H1 (cell line): ENCODE measurements at regions not wholly inside any gene's neighbourhood (a gene's known extent, or its start where the extent isn't known, plus 50 kb on each side); places are given as distances from the start of the nearest gene placed in this dataset.

ENCODE experiments used
- CTCF ChIA-PET: fragments of 300-600 bp; sonication (Branson Sonifier 250); formaldehyde crosslinking; loops from one replicate; lab custom pipeline; 2021; ENCODE audit not compliant: partially characterized antibody; lab: Charles Lee
- POLR2A ChIA-PET: fragments of 300-600 bp; sonication (Branson Sonifier 250); formaldehyde crosslinking; loops from one replicate; lab custom pipeline; 2021; ENCODE audit warnings: inconsistent platforms; ENCODE audit not compliant: partially characterized antibody; lab: Charles Lee
- DNase-seq, 2 experiments: peaks; one replicate each; pipeline versions ENCODE4 v3.0.0 to v3.0.0-alpha.2; 2010 to 2022; ENCODE audit warnings: low spot score in 2 of 2, low read depth in 1 of 2, mixed read lengths in 1 of 2
- FAIRE-seq: peaks from 2 replicates; lab custom pipeline; 2011; peaks lifted over from hg19 to GRCh38; lab: Jason Lieb, UNC
- H2AFZ ChIP-seq: 2 replicates; pipeline ENCODE4 v1.8.1; 2012; ENCODE audit warnings: low read length, inconsistent platforms
- H2AK5ac ChIP-seq: 2 replicates; pipeline ENCODE4 v1.6.1; 2013; ENCODE audit warnings: low read depth, low read length
- H2BK120ac ChIP-seq: replicated peaks from 2 replicates; pipeline ENCODE3; 2013; ENCODE audit warnings: low read depth, low read length, inconsistent platforms
- H2BK12ac ChIP-seq: 2 replicates; pipeline ENCODE4 v1.6.1; 2013; ENCODE audit warnings: low read depth, low read length
- H2BK15ac ChIP-seq: 2 replicates; pipeline ENCODE4 v1.6.1; 2013; ENCODE audit warnings: low read length
- H2BK20ac ChIP-seq: 2 replicates; pipeline ENCODE4 v1.6.1; 2013; ENCODE audit warnings: low read length
- H2BK5ac ChIP-seq: 2 replicates; pipeline ENCODE4 v1.6.1; 2013; ENCODE audit warnings: low read depth, low read length
- H3K14ac ChIP-seq: 2 replicates; pipeline ENCODE4 v1.6.1; 2013; ENCODE audit warnings: inconsistent platforms; ENCODE audit not compliant: insufficient read length
- H3K18ac ChIP-seq: 2 replicates; pipeline ENCODE4 v1.6.1; 2013; ENCODE audit warnings: low read length; ENCODE audit errors: extremely low read depth
- H3K23ac ChIP-seq: 2 replicates; pipeline ENCODE4 v1.6.1; 2013; ENCODE audit warnings: inconsistent platforms; ENCODE audit not compliant: insufficient read length
- H3K23me2 ChIP-seq: 2 replicates; pipeline ENCODE4 v1.6.1; 2013; ENCODE audit warnings: low read depth, low read length
- H3K27ac ChIP-seq: 2 replicates; pipeline ENCODE4 v1.6.1; 2011; ENCODE audit warnings: low read depth, low read length, inconsistent platforms
- H3K27me3 ChIP-seq, 4 experiments: replicated peaks in 1 of 4; 1 replicate in 1 of 4; 2 replicates in 3 of 4; pipeline versions ENCODE4 v1.6.1 to v1.8.1; 2011 to 2013; ENCODE audit warnings: low read length in 3 of 4, mild to moderate bottlenecking in 3 of 4, inconsistent platforms in 2 of 4, mixed read lengths in 2 of 4, moderate library complexity in 1 of 4; ENCODE audit not compliant: control insufficient read depth in 3 of 4, insufficient read depth in 3 of 4; ENCODE audit errors: extremely low read depth in 1 of 4
- H3K36me3 ChIP-seq, 4 experiments: 2 replicates each; pipeline versions ENCODE4 v1.6.1 to v1.8.1; 2011 to 2013; ENCODE audit warnings: mild to moderate bottlenecking in 4 of 4, low read length in 3 of 4, moderate library complexity in 2 of 4, control low read depth in 1 of 4, inconsistent platforms in 1 of 4; ENCODE audit not compliant: insufficient read depth in 4 of 4, control insufficient read depth in 2 of 4
- H3K4ac ChIP-seq: replicated peaks from 2 replicates; pipeline ENCODE3; 2013; ENCODE audit warnings: low read length, low read depth, mixed read lengths, inconsistent platforms; ENCODE audit not compliant: insufficient read length
- H3K4me1 ChIP-seq, 4 experiments: replicated peaks in 1 of 4; 1 replicate in 1 of 4; 2 replicates in 3 of 4; pipeline versions ENCODE4 v1.6.1 to v1.8.1; 2011 to 2013; ENCODE audit warnings: low read length in 3 of 4, inconsistent platforms in 2 of 4, mixed read lengths in 1 of 4; ENCODE audit not compliant: insufficient read depth in 4 of 4, control insufficient read depth in 3 of 4
- H3K4me2 ChIP-seq, 2 experiments: 2 replicates each; pipeline versions ENCODE4 v1.6.1 to v1.8.1; 2011 to 2013; ENCODE audit warnings: low read depth in 2 of 2, low read length in 2 of 2, control low read depth in 1 of 2, inconsistent platforms in 1 of 2, mild to moderate bottlenecking in 1 of 2; ENCODE audit not compliant: insufficient read depth in 1 of 2
- H3K4me3 ChIP-seq, 4 experiments: fragments of 200-600, 300-600 bp in 1 of 4; sonication (generic), shearing (Covaris generic), sonication (Bioruptor Twin) in 1 of 4; 2 replicates each; pipeline versions ENCODE4 v1.5.1 to v1.8.1; 2011 to 2016; ENCODE audit warnings: low read length in 4 of 4, low read depth in 3 of 4, control low read depth in 2 of 4, inconsistent platforms in 2 of 4, mild to moderate bottlenecking in 2 of 4, mixed read lengths in 1 of 4, moderate library complexity in 1 of 4; ENCODE audit not compliant: insufficient read depth in 2 of 4; ENCODE audit errors: extremely low read depth in 1 of 4
- H3K56ac ChIP-seq: replicated peaks from 2 replicates; pipeline ENCODE3; 2013; ENCODE audit warnings: low read depth, mild to moderate bottlenecking, mixed read lengths, low read length, inconsistent platforms; ENCODE audit not compliant: insufficient read length
- H3K79me1 ChIP-seq: 2 replicates; pipeline ENCODE4 v1.6.1; 2013; ENCODE audit warnings: low read depth, low read length, control low read depth
- H3K79me2 ChIP-seq, 2 experiments: 2 replicates each; pipeline versions ENCODE4 v1.6.1 to v1.8.1; 2012 to 2013; ENCODE audit warnings: low read length in 2 of 2, mild to moderate bottlenecking in 2 of 2, inconsistent platforms in 1 of 2; ENCODE audit not compliant: insufficient read depth in 2 of 2, control insufficient read depth in 1 of 2
- H3K9ac ChIP-seq, 4 experiments: replicated peaks in 1 of 4; 1 replicate in 1 of 4; 2 replicates in 3 of 4; pipeline versions ENCODE4 v1.6.1 to v1.8.1; 2011 to 2013; ENCODE audit warnings: low read depth in 3 of 4, low read length in 3 of 4, control low read depth in 2 of 4, mild to moderate bottlenecking in 2 of 4, moderate library complexity in 2 of 4, inconsistent platforms in 1 of 4; ENCODE audit errors: extremely low read depth in 1 of 4
- H3K9me3 ChIP-seq, 2 experiments: 2 replicates each; pipeline versions ENCODE4 v1.6.1 to v1.8.1; 2012 to 2013; ENCODE audit warnings: mild to moderate bottlenecking in 2 of 2, moderate library complexity in 2 of 2, control low read depth in 1 of 2, inconsistent platforms in 1 of 2, low read depth in 1 of 2, low read length in 1 of 2, mixed read lengths in 1 of 2; ENCODE audit not compliant: insufficient read depth in 2 of 2
- H4K20me1 ChIP-seq, 2 experiments: replicated peaks in 1 of 2; 2 replicates each; pipeline versions ENCODE3 to v1.8.1; 2011 to 2013; ENCODE audit warnings: inconsistent platforms in 2 of 2, low read length in 2 of 2, mild to moderate bottlenecking in 1 of 2; ENCODE audit not compliant: insufficient read depth in 2 of 2, control insufficient read depth in 1 of 2
- H4K5ac ChIP-seq: 2 replicates; pipeline ENCODE4 v1.6.1; 2013; ENCODE audit warnings: low read length, low read depth, mixed read lengths, inconsistent platforms; ENCODE audit not compliant: insufficient read length
- H4K8ac ChIP-seq: 2 replicates; pipeline ENCODE4 v1.8.0; 2013; ENCODE audit warnings: mild to moderate bottlenecking, moderate library complexity, low read length, inconsistent platforms; ENCODE audit not compliant: insufficient read depth; ENCODE audit errors: extremely low read depth
- H4K91ac ChIP-seq: replicated peaks from 2 replicates; pipeline ENCODE3; 2013; ENCODE audit warnings: low read length, mixed read lengths, inconsistent platforms; ENCODE audit not compliant: insufficient read length
- RNF2 ChIP-seq: fragments of 200-900, 300-1000 bp; sonication (generic); IDR thresholded peaks from 2 replicates; pipeline ENCODE4 v1.7.1; 2016; ENCODE audit warnings: borderline replicate concordance, low read depth, mild to moderate bottlenecking, antibody characterized with exemption, low read length; ENCODE audit not compliant: poor library complexity, severe bottlenecking; ENCODE audit errors: missing control alignments
- WGBS, 2 experiments: shearing (Covaris generic) in 1 of 2; methylation state at CpG; one replicate each; pipeline versions ENCODE4 v1.1.6 to v1.1.7; 2013 to 2015; ENCODE audit warnings: low lambda C conversion rate in 2 of 2, mixed read lengths in 2 of 2, inconsistent platforms in 1 of 2, low coverage in 1 of 2, missing lambda C conversion rate in 1 of 2; ENCODE audit not compliant: insufficient replicate concordance in 2 of 2, insufficient coverage in 1 of 2, insufficient read length in 1 of 2; ENCODE audit errors: extremely low coverage in 1 of 2, missing lambda C conversion rate in 1 of 2; 5-methylcytosine and 5-hydroxymethylcytosine counted together

- Histone ChIP-seq H3K9me3 (no peaks in the 10 kb centered on the region), H3K18ac (no peak overlapping the region), H3K27me3 (peaks cover 1 to 10% (median 6%) of the 10 kb centered on the region in 4 experiments), H3K4me2 (no peak overlapping the region), H3K79me1 (no peaks in the 10 kb centered on the region), H3K56ac (no peak overlapping the region), H2BK12ac (no peak overlapping the region), H3K14ac (no peak overlapping the region), H3K23me2 (peaks cover 10% of the 10 kb centered on the region; the same call in 1 of the 2 replicates), H4K91ac (no peak overlapping the region), H4K8ac (no peak overlapping the region), H3K79me2 (no peaks in the 10 kb centered on the region), H3K23ac (no peak overlapping the region), H4K20me1 (peaks cover 0 to 6% of the 10 kb centered on the region in 2 experiments), H3K4ac (no peak overlapping the region), H2BK5ac (no peak overlapping the region), H3K4me1 (peaks cover 0 to 3% (median 0%) of the 10 kb centered on the region in 4 experiments; a peak in 4 of 7 replicates), H2AK5ac (no peak overlapping the region)
- 76% methylated on average over 8 of the region's 8 CpGs; no CpG with 5 or more reads in 1 of the 2 experiments for WGBS, 2 experiments
- DNase-seq (no peak), FAIRE-seq (no peak)
- no peak for TF ChIP-seq RNF2
- TF ChIP-seq, all 59 proteins: peak for 0
- Histone ChIP-seq H2BK20ac (no peak overlapping the region), H4K5ac (no peak overlapping the region), H2BK15ac (no peak overlapping the region), H2AFZ (no peak overlapping the region), H3K36me3 (no peaks in the 10 kb centered on the region), H3K4me3 (no peak overlapping the region), H3K9ac (no peak overlapping the region), H2BK120ac (no peak overlapping the region), H3K27ac (no peak overlapping the region)
- POLR2A ChIA-PET: no interaction called here
- CTCF ChIA-PET: interaction anchor here (0.9 to 19.6 kb wide), 10 partner anchors 11 to 198 kb away, joined by 3 to 239 read pairs (median 4); no protein-coding TSS in a partner anchor
Observed at GRCh38 chr6:41449399-41450245, 96.6 kb upstream of the FOXP4 start.
